ENCODE measurements at regions not wholly inside any gene's neighbourhood (a gene's known extent, or its start where the extent isn't known, plus 50 kb on each side); places are given as distances from the start of the nearest gene placed in this dataset.

DNA sequence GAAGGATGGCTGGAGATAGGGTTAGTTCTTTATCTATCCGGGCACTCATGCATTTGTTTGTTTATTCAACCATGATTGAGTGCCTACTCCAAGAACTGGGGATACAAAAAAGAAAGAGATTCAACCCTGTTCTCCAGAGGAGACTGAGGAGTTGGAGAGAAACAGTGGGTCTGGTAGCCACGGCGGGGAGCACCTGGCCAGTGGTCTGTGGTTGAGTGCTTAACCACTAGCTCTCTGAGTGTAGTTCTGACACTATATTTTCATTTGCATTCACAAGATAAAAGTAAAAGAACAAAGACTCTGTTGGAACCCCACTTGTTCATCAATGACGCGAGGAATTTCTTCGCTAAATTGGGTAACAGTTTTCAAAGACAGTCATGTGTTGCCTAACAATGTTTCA, 295.5 kb upstream of the MSX2 start:
- TF ChIP-seq, protein P1, sequence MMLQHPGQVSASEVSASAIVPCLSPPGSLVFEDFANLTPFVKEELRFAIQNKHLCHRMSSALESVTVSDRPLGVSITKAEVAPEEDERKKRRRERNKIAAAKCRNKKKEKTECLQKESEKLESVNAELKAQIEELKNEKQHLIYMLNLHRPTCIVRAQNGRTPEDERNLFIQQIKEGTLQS (IDR thresholded peaks at IDR 0.05; ENCODE audit: borderline replicate concordance, extremely low read depth, low read depth, low read length) = no peak
- TF ChIP-seq FOXM1 (IDR thresholded peaks at IDR 0.05; ENCODE audit: low read depth, low read length) = no peak
- TF ChIP-seq, protein P2, sequence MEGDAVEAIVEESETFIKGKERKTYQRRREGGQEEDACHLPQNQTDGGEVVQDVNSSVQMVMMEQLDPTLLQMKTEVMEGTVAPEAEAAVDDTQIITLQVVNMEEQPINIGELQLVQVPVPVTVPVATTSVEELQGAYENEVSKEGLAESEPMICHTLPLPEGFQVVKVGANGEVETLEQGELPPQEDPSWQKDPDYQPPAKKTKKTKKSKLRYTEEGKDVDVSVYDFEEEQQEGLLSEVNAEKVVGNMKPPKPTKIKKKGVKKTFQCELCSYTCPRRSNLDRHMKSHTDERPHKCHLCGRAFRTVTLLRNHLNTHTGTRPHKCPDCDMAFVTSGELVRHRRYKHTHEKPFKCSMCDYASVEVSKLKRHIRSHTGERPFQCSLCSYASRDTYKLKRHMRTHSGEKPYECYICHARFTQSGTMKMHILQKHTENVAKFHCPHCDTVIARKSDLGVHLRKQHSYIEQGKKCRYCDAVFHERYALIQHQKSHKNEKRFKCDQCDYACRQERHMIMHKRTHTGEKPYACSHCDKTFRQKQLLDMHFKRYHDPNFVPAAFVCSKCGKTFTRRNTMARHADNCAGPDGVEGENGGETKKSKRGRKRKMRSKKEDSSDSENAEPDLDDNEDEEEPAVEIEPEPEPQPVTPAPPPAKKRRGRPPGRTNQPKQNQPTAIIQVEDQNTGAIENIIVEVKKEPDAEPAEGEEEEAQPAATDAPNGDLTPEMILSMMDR (IDR thresholded peaks at IDR 0.05 in 2 of 3, conservative IDR thresholded peaks at IDR 0.05 in 1 of 3; ENCODE audit: control insufficient read depth in 2 of 3, extremely low read depth in 1 of 3, insufficient read depth in 1 of 3, low read depth in 3 of 3, low read length in 3 of 3) = no peak
- no peak for TF ChIP-seq MEF2B (IDR thresholded peaks at IDR 0.05; ENCODE audit: partially characterized antibody, poor library complexity, severe bottlenecking)
- TF ChIP-seq SUZ12 (IDR thresholded peaks at IDR 0.05; ENCODE audit: unreplicated experiment) = no peak
- TF ChIP-seq POLR2A (IDR thresholded peaks at IDR 0.05; ENCODE audit: low read depth, low read length) = no peak
- no peak for TF ChIP-seq ZBED1 (IDR thresholded peaks at IDR 0.05; ENCODE audit: borderline replicate concordance)
- TF ChIP-seq, protein P3, sequence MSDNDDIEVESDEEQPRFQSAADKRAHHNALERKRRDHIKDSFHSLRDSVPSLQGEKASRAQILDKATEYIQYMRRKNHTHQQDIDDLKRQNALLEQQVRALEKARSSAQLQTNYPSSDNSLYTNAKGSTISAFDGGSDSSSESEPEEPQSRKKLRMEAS (IDR thresholded peaks at IDR 0.05; ENCODE audit: low read depth, low read length) = no peak
- TF ChIP-seq SIN3A (IDR thresholded peaks at IDR 0.05; ENCODE audit: low read depth, low read length) = no peak
- TF ChIP-seq, protein P4, sequence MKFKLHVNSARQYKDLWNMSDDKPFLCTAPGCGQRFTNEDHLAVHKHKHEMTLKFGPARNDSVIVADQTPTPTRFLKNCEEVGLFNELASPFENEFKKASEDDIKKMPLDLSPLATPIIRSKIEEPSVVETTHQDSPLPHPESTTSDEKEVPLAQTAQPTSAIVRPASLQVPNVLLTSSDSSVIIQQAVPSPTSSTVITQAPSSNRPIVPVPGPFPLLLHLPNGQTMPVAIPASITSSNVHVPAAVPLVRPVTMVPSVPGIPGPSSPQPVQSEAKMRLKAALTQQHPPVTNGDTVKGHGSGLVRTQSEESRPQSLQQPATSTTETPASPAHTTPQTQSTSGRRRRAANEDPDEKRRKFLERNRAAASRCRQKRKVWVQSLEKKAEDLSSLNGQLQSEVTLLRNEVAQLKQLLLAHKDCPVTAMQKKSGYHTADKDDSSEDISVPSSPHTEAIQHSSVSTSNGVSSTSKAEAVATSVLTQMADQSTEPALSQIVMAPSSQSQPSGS (IDR thresholded peaks at IDR 0.05; ENCODE audit: low read length) = no peak
- TF ChIP-seq ATF7 (IDR thresholded peaks at IDR 0.05; ENCODE audit: low read depth) = no peak

Data from GM12878 (cell line).